ENCODE measurements at regions not wholly inside any gene's neighbourhood (a gene's known extent, or its start where the extent isn't known, plus 50 kb on each side); places are given as distances from the start of the nearest gene placed in this dataset.

DNA sequence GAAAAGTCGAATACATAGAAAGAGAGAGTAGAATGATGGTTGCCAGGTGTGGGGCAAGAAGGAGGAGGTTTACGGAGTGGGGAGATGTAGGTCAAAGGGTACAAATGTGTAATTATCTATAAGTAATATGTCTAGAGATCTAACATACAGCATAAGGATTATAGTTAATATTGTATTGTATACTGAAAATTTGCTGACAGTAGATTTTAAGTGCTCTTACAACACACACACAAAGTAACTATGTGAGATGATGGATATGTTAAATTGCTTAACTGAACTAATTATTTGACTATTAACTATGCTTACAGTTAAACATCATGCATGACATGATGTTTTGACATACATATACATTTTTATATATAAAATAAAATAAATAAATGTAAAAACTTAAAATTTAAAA lies 192.7 kb downstream of the ZIC4 start:
- Histone ChIP-seq H3K9me3 (ENCODE audit: control insufficient read depth, insufficient read depth, low read length) (no peaks in the 10 kb centered on the region), H3F3A (ENCODE audit: control insufficient read depth, insufficient read depth) (no peaks in the 10 kb centered on the region), H3K4me3 (ENCODE audit: low read length) (no peak overlapping the region), H3K27ac (ENCODE audit: low read depth, low read length) (no peak overlapping the region), H3K4me2 (ENCODE audit: low read length) (no peak overlapping the region), H3K27me3 (ENCODE audit: control insufficient read depth, low read length) (no peaks in the 10 kb centered on the region), H3K9me2 (replicated peaks; ENCODE audit: control insufficient read depth, low read length) (no peaks in the 10 kb centered on the region), H3K79me2 (ENCODE audit: control insufficient read depth, low read length) (no peaks in the 10 kb centered on the region), H3K36me3 (ENCODE audit: control insufficient read depth, low read length) (no peaks in the 10 kb centered on the region), H4K20me1 (ENCODE audit: control insufficient read depth, insufficient read depth, low read depth, low read length) (no peaks in the 10 kb centered on the region), H3K4me1 (ENCODE audit: control insufficient read depth, low read length) (no peaks in the 10 kb centered on the region)
- TF ChIP-seq, protein P1, sequence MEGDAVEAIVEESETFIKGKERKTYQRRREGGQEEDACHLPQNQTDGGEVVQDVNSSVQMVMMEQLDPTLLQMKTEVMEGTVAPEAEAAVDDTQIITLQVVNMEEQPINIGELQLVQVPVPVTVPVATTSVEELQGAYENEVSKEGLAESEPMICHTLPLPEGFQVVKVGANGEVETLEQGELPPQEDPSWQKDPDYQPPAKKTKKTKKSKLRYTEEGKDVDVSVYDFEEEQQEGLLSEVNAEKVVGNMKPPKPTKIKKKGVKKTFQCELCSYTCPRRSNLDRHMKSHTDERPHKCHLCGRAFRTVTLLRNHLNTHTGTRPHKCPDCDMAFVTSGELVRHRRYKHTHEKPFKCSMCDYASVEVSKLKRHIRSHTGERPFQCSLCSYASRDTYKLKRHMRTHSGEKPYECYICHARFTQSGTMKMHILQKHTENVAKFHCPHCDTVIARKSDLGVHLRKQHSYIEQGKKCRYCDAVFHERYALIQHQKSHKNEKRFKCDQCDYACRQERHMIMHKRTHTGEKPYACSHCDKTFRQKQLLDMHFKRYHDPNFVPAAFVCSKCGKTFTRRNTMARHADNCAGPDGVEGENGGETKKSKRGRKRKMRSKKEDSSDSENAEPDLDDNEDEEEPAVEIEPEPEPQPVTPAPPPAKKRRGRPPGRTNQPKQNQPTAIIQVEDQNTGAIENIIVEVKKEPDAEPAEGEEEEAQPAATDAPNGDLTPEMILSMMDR (IDR thresholded peaks at IDR 0.05; ENCODE audit: low read depth, low read length, poor library complexity, severe bottlenecking): no peak
- TF ChIP-seq EZH2phosphoT487 (IDR thresholded peaks at IDR 0.05; ENCODE audit: borderline replicate concordance, low read length): no peak

DNA sequence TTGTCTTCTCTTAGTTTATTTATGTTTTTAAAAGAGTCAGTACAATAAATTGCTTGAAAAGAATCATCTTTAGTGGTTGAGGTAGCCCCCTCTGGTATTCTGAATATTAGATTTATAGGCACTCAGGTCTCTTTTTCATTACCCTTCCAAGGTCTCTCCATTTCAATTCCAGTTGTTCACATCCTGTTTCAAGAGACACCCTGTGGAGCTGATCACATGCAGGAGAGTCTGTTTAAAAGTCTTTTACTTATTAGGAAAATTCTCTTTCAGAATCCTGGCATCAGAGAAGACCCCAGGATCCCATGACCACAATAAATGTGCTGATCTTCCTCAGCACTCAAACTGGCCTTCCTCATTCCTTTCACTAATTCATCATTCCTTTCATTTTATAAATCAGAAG lies 195.7 kb downstream of the ZIC4 start:
- H3K9me2 ChIP-seq (replicated peaks; ENCODE audit: control insufficient read depth, low read length): no peaks in the 10 kb centered on the region
- no peak overlapping the region for H3K27ac ChIP-seq (ENCODE audit: low read depth, low read length)
- H3K79me2 ChIP-seq (ENCODE audit: control insufficient read depth, low read length): no peaks in the 10 kb centered on the region
- no peaks in the 10 kb centered on the region for H3K36me3 ChIP-seq (ENCODE audit: control insufficient read depth, low read length)
- no peak for TF ChIP-seq EZH2phosphoT487 (IDR thresholded peaks at IDR 0.05; ENCODE audit: borderline replicate concordance, low read length)
- TF ChIP-seq, protein P1 (IDR thresholded peaks at IDR 0.05; ENCODE audit: low read depth, low read length, poor library complexity, severe bottlenecking): no peak
- H3K9me3 ChIP-seq (ENCODE audit: control insufficient read depth, insufficient read depth, low read length): no peaks in the 10 kb centered on the region
- no peaks in the 10 kb centered on the region for H4K20me1 ChIP-seq (ENCODE audit: control insufficient read depth, insufficient read depth, low read depth, low read length)
- no peaks in the 10 kb centered on the region for H3K4me1 ChIP-seq (ENCODE audit: control insufficient read depth, low read length)
- H3K27me3 ChIP-seq (ENCODE audit: control insufficient read depth, low read length): no peaks in the 10 kb centered on the region
- no peak overlapping the region for H3K4me3 ChIP-seq (ENCODE audit: low read length)
- H3F3A ChIP-seq (ENCODE audit: control insufficient read depth, insufficient read depth): no peaks in the 10 kb centered on the region
- no peak overlapping the region for H3K4me2 ChIP-seq (ENCODE audit: low read length)

DNA sequence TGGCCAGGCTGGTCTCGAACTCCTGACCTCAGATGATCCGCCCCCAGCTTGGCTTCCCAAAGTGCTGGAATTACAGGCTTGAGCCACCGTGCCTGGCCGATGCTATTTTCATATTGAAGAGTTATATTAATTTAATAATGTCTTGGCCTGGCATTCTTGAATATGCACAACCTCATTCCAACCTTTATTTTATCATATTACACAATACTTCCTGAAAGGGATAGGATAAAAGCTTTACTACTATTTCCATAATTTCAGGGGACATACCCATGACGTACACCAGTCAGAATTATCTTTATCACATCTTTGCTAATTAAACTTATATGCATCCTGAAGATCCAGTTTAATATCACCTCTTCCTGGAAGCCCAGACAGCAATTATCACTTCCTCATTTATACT lies 205.3 kb downstream of the ZIC4 start:
- Histone ChIP-seq H3K27me3 (ENCODE audit: control insufficient read depth, low read length) (no peaks in the 10 kb centered on the region), H3K36me3 (ENCODE audit: control insufficient read depth, low read length) (no peaks in the 10 kb centered on the region), H3K4me1 (ENCODE audit: control insufficient read depth, low read length) (no peaks in the 10 kb centered on the region), H3K79me2 (ENCODE audit: control insufficient read depth, low read length) (no peaks in the 10 kb centered on the region), H3K4me3 (ENCODE audit: low read length) (no peak overlapping the region), H3K4me2 (ENCODE audit: low read length) (no peak overlapping the region), H4K20me1 (ENCODE audit: control insufficient read depth, insufficient read depth, low read depth, low read length) (no peaks in the 10 kb centered on the region), H3F3A (ENCODE audit: control insufficient read depth, insufficient read depth) (no peaks in the 10 kb centered on the region), H3K27ac (ENCODE audit: low read depth, low read length) (no peak overlapping the region), H3K9me3 (ENCODE audit: control insufficient read depth, insufficient read depth, low read length) (no peaks in the 10 kb centered on the region), H3K9me2 (replicated peaks; ENCODE audit: control insufficient read depth, low read length) (no peaks in the 10 kb centered on the region)
- TF ChIP-seq EZH2phosphoT487 (IDR thresholded peaks at IDR 0.05; ENCODE audit: borderline replicate concordance, low read length): no peak

DNA sequence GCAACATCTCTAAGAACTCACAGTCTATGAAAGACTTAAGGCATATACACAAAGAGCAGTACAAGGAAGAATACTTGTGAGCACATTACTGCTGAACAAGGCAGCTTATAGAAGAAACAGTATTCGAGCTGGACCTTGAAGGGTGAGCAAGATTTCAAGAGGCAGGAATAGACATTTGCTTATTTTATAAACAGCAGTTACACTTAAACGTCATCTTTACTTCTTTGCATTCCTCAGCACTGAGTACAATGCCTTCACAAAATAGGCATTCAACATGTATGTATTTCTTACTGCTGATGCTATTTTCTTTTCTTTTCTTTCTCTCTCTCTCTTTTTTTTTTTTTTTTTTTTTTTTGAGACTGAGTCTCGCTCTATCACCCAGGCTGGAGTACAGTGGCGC lies 205.8 kb downstream of the ZIC4 start:
- H3K4me1 ChIP-seq (ENCODE audit: control insufficient read depth, low read length): no peaks in the 10 kb centered on the region
- no peak for TF ChIP-seq EZH2phosphoT487 (IDR thresholded peaks at IDR 0.05; ENCODE audit: borderline replicate concordance, low read length)
- TF ChIP-seq, protein P1 (IDR thresholded peaks at IDR 0.05; ENCODE audit: low read depth, low read length, poor library complexity, severe bottlenecking): no peak
- no peaks in the 10 kb centered on the region for H3K27me3 ChIP-seq (ENCODE audit: control insufficient read depth, low read length)
- no peaks in the 10 kb centered on the region for H3K36me3 ChIP-seq (ENCODE audit: control insufficient read depth, low read length)
- no peaks in the 10 kb centered on the region for H3K79me2 ChIP-seq (ENCODE audit: control insufficient read depth, low read length)
- H3K9me3 ChIP-seq (ENCODE audit: control insufficient read depth, insufficient read depth, low read length): no peaks in the 10 kb centered on the region
- H3F3A ChIP-seq (ENCODE audit: control insufficient read depth, insufficient read depth): no peaks in the 10 kb centered on the region
- H3K4me2 ChIP-seq (ENCODE audit: low read length): no peak overlapping the region
- H3K9me2 ChIP-seq (replicated peaks; ENCODE audit: control insufficient read depth, low read length): no peaks in the 10 kb centered on the region
- H3K4me3 ChIP-seq (ENCODE audit: low read length): no peak overlapping the region
- no peak overlapping the region for H3K27ac ChIP-seq (ENCODE audit: low read depth, low read length)
- H4K20me1 ChIP-seq (ENCODE audit: control insufficient read depth, insufficient read depth, low read depth, low read length): no peaks in the 10 kb centered on the region

Data from DOHH2 (cell line).